PC-3 (cell line): ENCODE measurements at regions not wholly inside any gene's neighbourhood (a gene's known extent, or its start where the extent isn't known, plus 50 kb on each side); places are given as distances from the start of the nearest gene placed in this dataset.

Experiments used
- CTCF ChIP-seq: fragments of 300-600 bp; sonication (generic); conservative IDR thresholded peaks from 2 replicates; pipeline ENCODE4 v1.5.1; 2017; ENCODE audit warnings: antibody characterized with exemption, low read depth, mild to moderate bottlenecking, low read length
- EZH2 ChIP-seq: fragments of 300-600 bp; sonication (generic); IDR thresholded peaks from one replicate; pipeline ENCODE4 v1.6.1; 2017; ENCODE audit warnings: antibody characterized with exemption, mild to moderate bottlenecking, low read length; ENCODE audit not compliant: unreplicated experiment
- EZH2phosphoT487 ChIP-seq: fragments of 300-600 bp; sonication (generic); IDR thresholded peaks from 2 replicates; pipeline ENCODE4 v1.6.1; 2018; ENCODE audit warnings: mild to moderate bottlenecking, antibody characterized with exemption, low read length, borderline replicate concordance

- TF ChIP-seq EZH2phosphoT487 (no peak), CTCF (no peak), EZH2 (no peak)
Measured at GRCh38 chr2:175567435-175568061, 386.0 kb upstream of the ATP5MC3 start.
